ENCODE measurements at regions not wholly inside any gene's neighbourhood (a gene's known extent, or its start where the extent isn't known, plus 50 kb on each side); places are given as distances from the start of the nearest gene placed in this dataset.
A peak's percentile ranks its signal among the peaks of the same experiment; 100 is the strongest.

- peaks cover 30% of the 10 kb centered on the region for H3K4me1 Mint-ChIP-seq (ENCODE audit: low read depth)
- peaks cover 2% of the 10 kb centered on the region for H3K9me3 Mint-ChIP-seq
- peak overlapping the region; percentile 21 for H3K27ac Mint-ChIP-seq
- peaks cover 3% of the 10 kb centered on the region for H3K27me3 Mint-ChIP-seq
- no peaks in the 10 kb centered on the region for H3K36me3 Mint-ChIP-seq (ENCODE audit: low read depth)
- H3K4me3 Mint-ChIP-seq: no peak overlapping the region
These were observed 178.6 kb upstream of the EEA1 start for GRCh38 chr12:93107514-93108312.

GRCh38 chr12:93108985-93109384 lies 179.9 kb upstream of the EEA1 start:
- peaks cover 3% of the 10 kb centered on the region for H3K9me3 Mint-ChIP-seq
- peaks cover 30% of the 10 kb centered on the region for H3K4me1 Mint-ChIP-seq (ENCODE audit: low read depth)
- peaks cover 3% of the 10 kb centered on the region for H3K27me3 Mint-ChIP-seq
- H3K4me3 Mint-ChIP-seq: no peak overlapping the region
- H3K36me3 Mint-ChIP-seq (ENCODE audit: low read depth): no peaks in the 10 kb centered on the region
- H3K27ac Mint-ChIP-seq: peak overlapping the region; percentile 11

GRCh38 chr12:93109551-93110203 lies 180.6 kb upstream of the EEA1 start:
- peaks cover 3% of the 10 kb centered on the region for H3K9me3 Mint-ChIP-seq
- H3K27ac Mint-ChIP-seq: peak overlapping the region; percentile 16
- H3K4me3 Mint-ChIP-seq: peak overlapping the region; percentile 7
- H3K4me1 Mint-ChIP-seq (ENCODE audit: low read depth): peaks cover 30% of the 10 kb centered on the region
- no peaks in the 10 kb centered on the region for H3K36me3 Mint-ChIP-seq (ENCODE audit: low read depth)
- H3K27me3 Mint-ChIP-seq: peaks cover 3% of the 10 kb centered on the region

GRCh38 chr12:93111773-93112172 lies 182.7 kb upstream of the EEA1 start:
- Mint-ChIP-seq H3K4me3 (no peak overlapping the region), H3K9me3 (peaks cover 3% of the 10 kb centered on the region), H3K4me1 (ENCODE audit: low read depth) (peaks cover 27% of the 10 kb centered on the region), H3K36me3 (ENCODE audit: low read depth) (no peaks in the 10 kb centered on the region), H3K27me3 (peaks cover 3% of the 10 kb centered on the region), H3K27ac (no peak overlapping the region)

GRCh38 chr12:93113317-93114006 lies 184.4 kb upstream of the EEA1 start:
- H3K27me3 Mint-ChIP-seq: no peaks in the 10 kb centered on the region
- peaks cover 3% of the 10 kb centered on the region for H3K9me3 Mint-ChIP-seq
- H3K27ac Mint-ChIP-seq: no peak overlapping the region
- H3K4me3 Mint-ChIP-seq: no peak overlapping the region
- peaks cover 14% of the 10 kb centered on the region for H3K4me1 Mint-ChIP-seq (ENCODE audit: low read depth)
- H3K36me3 Mint-ChIP-seq (ENCODE audit: low read depth): no peaks in the 10 kb centered on the region

- Mint-ChIP-seq H3K27ac (no peak overlapping the region), H3K27me3 (no peaks in the 10 kb centered on the region), H3K36me3 (ENCODE audit: low read depth) (no peaks in the 10 kb centered on the region), H3K4me3 (no peak overlapping the region), H3K9me3 (peaks cover 3% of the 10 kb centered on the region), H3K4me1 (ENCODE audit: low read depth) (no peaks in the 10 kb centered on the region)
These were observed 186.1 kb upstream of the EEA1 start for GRCh38 chr12:93115198-93115601.

GRCh38 chr12:93115646-93116045 lies 186.6 kb upstream of the EEA1 start:
- no peaks in the 10 kb centered on the region for H3K27me3 Mint-ChIP-seq

GRCh38 chr12:93116632-93117031 lies 187.5 kb upstream of the EEA1 start:
- no peaks in the 10 kb centered on the region for H3K4me1 Mint-ChIP-seq (ENCODE audit: low read depth)
- H3K36me3 Mint-ChIP-seq (ENCODE audit: low read depth): no peaks in the 10 kb centered on the region
- H3K4me3 Mint-ChIP-seq: no peak overlapping the region
- H3K27ac Mint-ChIP-seq: no peak overlapping the region
- peaks cover 3% of the 10 kb centered on the region for H3K9me3 Mint-ChIP-seq
- no peaks in the 10 kb centered on the region for H3K27me3 Mint-ChIP-seq

More at GRCh38 chr12:93115646-93116045, 186.6 kb upstream of the EEA1 start:
- Mint-ChIP-seq H3K27ac (no peak overlapping the region), H3K4me1 (ENCODE audit: low read depth) (no peaks in the 10 kb centered on the region), H3K36me3 (ENCODE audit: low read depth) (no peaks in the 10 kb centered on the region), H3K9me3 (peaks cover 3% of the 10 kb centered on the region), H3K4me3 (no peak overlapping the region)

GRCh38 chr12:93121729-93122488 lies 192.8 kb upstream of the EEA1 start:
- peaks cover 10% of the 10 kb centered on the region for H3K4me1 Mint-ChIP-seq (ENCODE audit: low read depth)
- H3K4me3 Mint-ChIP-seq: no peak overlapping the region
- H3K27ac Mint-ChIP-seq: no peak overlapping the region
- H3K36me3 Mint-ChIP-seq (ENCODE audit: low read depth): no peaks in the 10 kb centered on the region
- peaks cover 4% of the 10 kb centered on the region for H3K27me3 Mint-ChIP-seq
- no peaks in the 10 kb centered on the region for H3K9me3 Mint-ChIP-seq

GRCh38 chr12:93122569-93123091 lies 193.5 kb upstream of the EEA1 start:
- Mint-ChIP-seq H3K27ac (no peak overlapping the region), H3K9me3 (no peaks in the 10 kb centered on the region), H3K36me3 (ENCODE audit: low read depth) (no peaks in the 10 kb centered on the region), H3K4me3 (no peak overlapping the region), H3K4me1 (ENCODE audit: low read depth) (peaks cover 10% of the 10 kb centered on the region), H3K27me3 (peaks cover 4% of the 10 kb centered on the region)

GRCh38 chr12:93125126-93125525 lies 196.0 kb upstream of the EEA1 start:
- Mint-ChIP-seq H3K9me3 (no peaks in the 10 kb centered on the region), H3K27me3 (peaks cover 4% of the 10 kb centered on the region), H3K36me3 (ENCODE audit: low read depth) (no peaks in the 10 kb centered on the region), H3K27ac (no peak overlapping the region), H3K4me3 (no peak overlapping the region), H3K4me1 (ENCODE audit: low read depth) (peaks cover 10% of the 10 kb centered on the region)

- Mint-ChIP-seq H3K36me3 (ENCODE audit: low read depth) (no peaks in the 10 kb centered on the region), H3K27ac (no peak overlapping the region), H3K4me1 (ENCODE audit: low read depth) (peaks cover 14% of the 10 kb centered on the region), H3K27me3 (peaks cover 4% of the 10 kb centered on the region), H3K4me3 (no peak overlapping the region), H3K9me3 (no peaks in the 10 kb centered on the region)
These were observed 197.0 kb upstream of the EEA1 start for GRCh38 chr12:93126069-93126474.

GRCh38 chr12:93127107-93127560 lies 198.0 kb upstream of the EEA1 start:
- H3K27me3 Mint-ChIP-seq: peaks cover 2% of the 10 kb centered on the region
- H3K36me3 Mint-ChIP-seq (ENCODE audit: low read depth): no peaks in the 10 kb centered on the region
- peaks cover 14% of the 10 kb centered on the region for H3K4me1 Mint-ChIP-seq (ENCODE audit: low read depth)
- H3K9me3 Mint-ChIP-seq: no peaks in the 10 kb centered on the region
- H3K4me3 Mint-ChIP-seq: no peak overlapping the region
- H3K27ac Mint-ChIP-seq: no peak overlapping the region

GRCh38 chr12:93127582-93128331 lies 198.7 kb upstream of the EEA1 start:
- Mint-ChIP-seq H3K27ac (no peak overlapping the region), H3K9me3 (no peaks in the 10 kb centered on the region), H3K4me3 (no peak overlapping the region), H3K27me3 (no peaks in the 10 kb centered on the region), H3K4me1 (ENCODE audit: low read depth) (peaks cover 14% of the 10 kb centered on the region), H3K36me3 (ENCODE audit: low read depth) (no peaks in the 10 kb centered on the region)

Measured in stimulated activated naive CD8-positive, alpha-beta T cell treated with anti-CD3 and anti-CD28 coated beads, Interleukin-15, Interleukin-2, amounts not matched to agents 100 ng/mL and 50 ng/mL, for 24 hours (primary cell).